ENCODE measurements at regions not wholly inside any gene's neighbourhood (a gene's known extent, or its start where the extent isn't known, plus 50 kb on each side); places are given as distances from the start of the nearest gene placed in this dataset.

DNA sequence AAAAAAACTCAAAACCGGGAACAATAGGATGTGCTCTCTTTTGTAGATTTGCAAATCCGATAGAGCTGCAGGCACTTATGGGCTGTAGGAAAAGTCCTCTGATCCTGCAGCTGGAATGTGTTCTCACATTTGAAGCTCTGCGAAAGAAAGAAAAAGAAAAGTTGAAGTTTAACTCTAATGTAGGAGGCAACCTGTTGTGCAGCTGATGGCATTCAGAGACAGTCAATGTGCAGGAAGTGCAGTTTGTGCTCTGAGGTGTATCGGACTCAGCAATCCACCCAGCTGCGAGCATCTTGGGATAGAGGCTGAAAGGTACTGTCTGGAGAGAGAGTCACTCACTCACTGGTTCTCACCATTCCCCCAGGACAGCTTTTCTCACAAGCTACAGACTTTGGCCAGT is 339.2 kb downstream of the AGTPBP1 start:
- dilution Hi-C loops (cut with MboI; ENCODE audit: extremely low pct_ligation_motif_present, low sequenced_read_pairs): no loop called here
- Histone ChIP-seq H3K4me2 (ENCODE audit: control insufficient read depth, extremely low read depth, insufficient read depth, low read depth, low read length) (no peak overlapping the region), H3K9me1 (ENCODE audit: control insufficient read depth, extremely low read depth, insufficient read depth, low read length) (no peaks in the 10 kb centered on the region), H3K79me2 (ENCODE audit: control insufficient read depth, insufficient read depth, low read length) (no peaks in the 10 kb centered on the region), H3K4me3 (ENCODE audit: control insufficient read depth in 2 of 3, extremely low read depth in 1 of 3, insufficient read depth in 2 of 3, low read depth in 1 of 3, low read length in 3 of 3) (no peak overlapping the region), H3K27me3 (ENCODE audit: control insufficient read depth, extremely low read depth, insufficient read depth, low read length) (no peaks in the 10 kb centered on the region), H3K9me3 (ENCODE audit: control insufficient read depth, low read depth, low read length) (no peaks in the 10 kb centered on the region), H2AFZ (ENCODE audit: control insufficient read depth, low read length) (no peak overlapping the region), H3K36me3 (ENCODE audit: control insufficient read depth in 2 of 2, extremely low read depth in 1 of 2, insufficient read depth in 2 of 2, low read length in 2 of 2) (no peaks in the 10 kb centered on the region), H3K4me1 (ENCODE audit: control insufficient read depth, extremely low read depth, insufficient read depth, low read length) (no peaks in the 10 kb centered on the region), H3K9ac (ENCODE audit: control insufficient read depth, extremely low read depth, insufficient read depth, low read length) (no peak overlapping the region), H3K27ac (ENCODE audit: control insufficient read depth, insufficient read depth, low read length) (no peak overlapping the region), H4K20me1 (ENCODE audit: control insufficient read depth, extremely low read depth, insufficient read depth, low read length) (no peaks in the 10 kb centered on the region)
- DNase-seq (ENCODE audit: low read depth, low spot score) (no peak), FAIRE-seq (no peak)
- no peak for TF ChIP-seq EZH2 (IDR thresholded peaks at IDR 0.05; ENCODE audit: low read length)
- TF ChIP-seq, protein P1, sequence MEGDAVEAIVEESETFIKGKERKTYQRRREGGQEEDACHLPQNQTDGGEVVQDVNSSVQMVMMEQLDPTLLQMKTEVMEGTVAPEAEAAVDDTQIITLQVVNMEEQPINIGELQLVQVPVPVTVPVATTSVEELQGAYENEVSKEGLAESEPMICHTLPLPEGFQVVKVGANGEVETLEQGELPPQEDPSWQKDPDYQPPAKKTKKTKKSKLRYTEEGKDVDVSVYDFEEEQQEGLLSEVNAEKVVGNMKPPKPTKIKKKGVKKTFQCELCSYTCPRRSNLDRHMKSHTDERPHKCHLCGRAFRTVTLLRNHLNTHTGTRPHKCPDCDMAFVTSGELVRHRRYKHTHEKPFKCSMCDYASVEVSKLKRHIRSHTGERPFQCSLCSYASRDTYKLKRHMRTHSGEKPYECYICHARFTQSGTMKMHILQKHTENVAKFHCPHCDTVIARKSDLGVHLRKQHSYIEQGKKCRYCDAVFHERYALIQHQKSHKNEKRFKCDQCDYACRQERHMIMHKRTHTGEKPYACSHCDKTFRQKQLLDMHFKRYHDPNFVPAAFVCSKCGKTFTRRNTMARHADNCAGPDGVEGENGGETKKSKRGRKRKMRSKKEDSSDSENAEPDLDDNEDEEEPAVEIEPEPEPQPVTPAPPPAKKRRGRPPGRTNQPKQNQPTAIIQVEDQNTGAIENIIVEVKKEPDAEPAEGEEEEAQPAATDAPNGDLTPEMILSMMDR (optimal IDR thresholded peaks at IDR 0.05 in 1 of 3, IDR thresholded peaks at IDR 0.05 in 1 of 3, conservative IDR thresholded peaks at IDR 0.05 in 1 of 3; ENCODE audit: extremely low read depth in 1 of 3, insufficient read depth in 2 of 3, low read length in 3 of 3): no peak

DNA sequence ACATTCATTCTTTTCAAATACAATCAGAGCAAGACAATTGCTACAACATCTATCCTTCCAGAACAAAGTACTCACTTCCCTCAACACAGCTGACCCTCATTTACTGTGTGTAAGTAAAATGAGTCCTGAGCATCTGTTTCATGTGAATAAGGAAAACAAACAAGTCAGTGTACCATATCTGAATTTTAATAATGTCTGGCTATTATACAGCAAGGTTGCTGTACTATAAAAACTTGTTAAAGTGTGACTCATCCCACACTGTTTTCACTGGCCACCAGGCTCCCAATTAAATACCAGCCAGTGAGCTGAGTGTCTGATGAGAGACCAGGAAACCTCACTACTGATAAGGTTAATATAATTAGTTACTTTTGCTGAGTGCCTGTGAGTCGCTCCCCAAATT is 339.8 kb downstream of the AGTPBP1 start:
- Histone ChIP-seq H3K4me2 (ENCODE audit: control insufficient read depth, extremely low read depth, insufficient read depth, low read depth, low read length) (no peak overlapping the region), H3K4me1 (ENCODE audit: control insufficient read depth, extremely low read depth, insufficient read depth, low read length) (no peaks in the 10 kb centered on the region), H3K9me3 (ENCODE audit: control insufficient read depth, low read depth, low read length) (no peaks in the 10 kb centered on the region), H3K9ac (ENCODE audit: control insufficient read depth, extremely low read depth, insufficient read depth, low read length) (no peak overlapping the region), H3K79me2 (ENCODE audit: control insufficient read depth, insufficient read depth, low read length) (no peaks in the 10 kb centered on the region), H2AFZ (ENCODE audit: control insufficient read depth, low read length) (no peak overlapping the region), H3K4me3 (ENCODE audit: control insufficient read depth in 2 of 3, extremely low read depth in 1 of 3, insufficient read depth in 2 of 3, low read depth in 1 of 3, low read length in 3 of 3) (no peak overlapping the region), H3K36me3 (ENCODE audit: control insufficient read depth in 2 of 2, extremely low read depth in 1 of 2, insufficient read depth in 2 of 2, low read length in 2 of 2) (no peaks in the 10 kb centered on the region), H3K9me1 (ENCODE audit: control insufficient read depth, extremely low read depth, insufficient read depth, low read length) (no peaks in the 10 kb centered on the region), H3K27ac (ENCODE audit: control insufficient read depth, insufficient read depth, low read length) (no peak overlapping the region), H4K20me1 (ENCODE audit: control insufficient read depth, extremely low read depth, insufficient read depth, low read length) (no peaks in the 10 kb centered on the region), H3K27me3 (ENCODE audit: control insufficient read depth, extremely low read depth, insufficient read depth, low read length) (no peaks in the 10 kb centered on the region)
- FAIRE-seq (no peak), DNase-seq (ENCODE audit: low read depth, low spot score) (no peak)
- TF ChIP-seq EZH2 (IDR thresholded peaks at IDR 0.05; ENCODE audit: low read length): no peak
- TF ChIP-seq, protein P1 (optimal IDR thresholded peaks at IDR 0.05 in 1 of 3, IDR thresholded peaks at IDR 0.05 in 1 of 3, conservative IDR thresholded peaks at IDR 0.05 in 1 of 3; ENCODE audit: extremely low read depth in 1 of 3, insufficient read depth in 2 of 3, low read length in 3 of 3): no peak
- dilution Hi-C loops (cut with MboI; ENCODE audit: extremely low pct_ligation_motif_present, low sequenced_read_pairs): no loop called here
